GM23338 (cell line): ENCODE measurements at regions not wholly inside any gene's neighbourhood (a gene's known extent, or its start where the extent isn't known, plus 50 kb on each side); places are given as distances from the start of the nearest gene placed in this dataset.

ENCODE experiments used
- ATAC-seq: fragments of 200-7000 bp; cut with Tn5 transposase; 3 replicates; pipeline ENCODE4 v1.9.1; 2020
- DNase-seq: peaks from one replicate; pipeline ENCODE4 v3.0.0-alpha.2; 2015; ENCODE audit warnings: low spot score
- H2AFZ ChIP-seq: fragments of 200-600 bp; sonication (generic); 2 replicates; pipeline ENCODE4 v1.8.0; 2016; ENCODE audit warnings: antibody characterized with exemption, mild to moderate bottlenecking, moderate library complexity
- H3F3A ChIP-seq: fragments of 200-600 bp; sonication (generic); replicated peaks from 2 replicates; pipeline ENCODE4 v1.8.0; 2017; ENCODE audit warnings: antibody characterized with exemption, mixed run types, low read depth
- H3K27ac ChIP-seq: fragments of 200-600 bp; sonication (generic); 2 replicates; pipeline ENCODE4 v1.6.1; 2016; ENCODE audit warnings: low read depth
- H3K27me3 ChIP-seq: fragments of 200-600 bp; sonication (generic); 2 replicates; pipeline ENCODE4 v1.8.0; 2016; ENCODE audit warnings: mild to moderate bottlenecking, mixed run types, moderate library complexity; ENCODE audit not compliant: insufficient read depth
- H3K36me3 ChIP-seq: fragments of 200-600 bp; sonication (generic); 2 replicates; pipeline ENCODE4 v1.8.0; 2016; ENCODE audit warnings: mild to moderate bottlenecking; ENCODE audit not compliant: insufficient read depth
- H3K4me1 ChIP-seq: fragments of 200-600 bp; sonication (generic); 2 replicates; pipeline ENCODE4 v1.8.0; 2016; ENCODE audit warnings: mild to moderate bottlenecking, moderate library complexity; ENCODE audit not compliant: insufficient read depth
- H3K4me2 ChIP-seq: fragments of 200-600 bp; sonication (generic); 2 replicates; pipeline ENCODE4 v1.7.1; 2017; ENCODE audit warnings: mixed run types
- H3K4me3 ChIP-seq: fragments of 200-600 bp; sonication (generic); 2 replicates; pipeline ENCODE4 v1.6.1; 2016; ENCODE audit warnings: mixed run types
- H3K79me2 ChIP-seq: fragments of 200-600 bp; sonication (generic); replicated peaks from 2 replicates; pipeline ENCODE4 v1.8.0; 2017; ENCODE audit warnings: mild to moderate bottlenecking; ENCODE audit not compliant: insufficient read depth
- H3K9me2 ChIP-seq: fragments of 200-600 bp; sonication (generic); 2 replicates; pipeline ENCODE4 v1.8.0; 2017; ENCODE audit not compliant: insufficient read depth
- H4K20me1 ChIP-seq: fragments of 200-600 bp; sonication (generic); replicated peaks from 2 replicates; pipeline ENCODE4 v1.8.0; 2017; ENCODE audit warnings: mild to moderate bottlenecking; ENCODE audit not compliant: insufficient read depth
- H3K27ac Mint-ChIP-seq: 2 replicates; pipeline ENCODE4 v1.8.0; 2020; ENCODE audit warnings: inconsistent platforms, mild to moderate bottlenecking, moderate library complexity, mixed read lengths
- H3K27me3 Mint-ChIP-seq: 3 replicates; pipeline ENCODE4 v1.8.0; 2022; ENCODE audit warnings: low read depth, mild to moderate bottlenecking, moderate library complexity, mixed read lengths, inconsistent platforms; ENCODE audit not compliant: insufficient read depth, poor library complexity
- H3K36me3 Mint-ChIP-seq: 3 replicates; pipeline ENCODE4 v1.8.0; 2021; ENCODE audit warnings: low read depth, mild to moderate bottlenecking, inconsistent platforms, moderate library complexity, mixed read lengths
- H3K4me1 Mint-ChIP-seq: 3 replicates; pipeline ENCODE4 v1.8.0; 2020; ENCODE audit warnings: mild to moderate bottlenecking, inconsistent platforms, mixed read lengths
- H3K4me3 Mint-ChIP-seq: 3 replicates; pipeline ENCODE4 v1.8.0; 2021; ENCODE audit warnings: moderate library complexity, mild to moderate bottlenecking, inconsistent platforms, mixed read lengths
- H3K9me3 Mint-ChIP-seq: 3 replicates; pipeline ENCODE4 v1.8.0; 2020; ENCODE audit warnings: moderate library complexity, mild to moderate bottlenecking, inconsistent platforms, mixed read lengths
- CREB1 ChIP-seq: fragments of 250-450 bp; sonication (Bioruptor Pico); IDR thresholded peaks from 2 replicates; pipeline ENCODE4 v1.5.0; 2020; ENCODE audit warnings: low read depth, mild to moderate bottlenecking, moderate library complexity
- EZH2 ChIP-seq: fragments of 200-600 bp; sonication (generic); IDR thresholded peaks from one replicate; pipeline ENCODE4 v1.8.0; 2017; ENCODE audit warnings: antibody characterized with exemption, mild to moderate bottlenecking, low read depth; ENCODE audit not compliant: unreplicated experiment
- EZH2phosphoT487 ChIP-seq: fragments of 200-600 bp; sonication (generic); IDR thresholded peaks from one replicate; pipeline ENCODE4 v1.8.1; 2018; ENCODE audit warnings: antibody characterized with exemption; ENCODE audit not compliant: unreplicated experiment
- JUNB ChIP-seq: IDR thresholded peaks from one replicate; pipeline ENCODE4 v1.6.1; 2016; ENCODE audit warnings: antibody characterized with exemption; ENCODE audit not compliant: unreplicated experiment
- POLR2AphosphoS5 ChIP-seq: IDR thresholded peaks from 2 replicates; pipeline ENCODE4 v1.6.1; 2016; ENCODE audit warnings: antibody characterized with exemption, low read depth
- STAT1 ChIP-seq: IDR thresholded peaks from one replicate; pipeline ENCODE4 v1.6.1; 2016; ENCODE audit warnings: antibody characterized with exemption; ENCODE audit not compliant: unreplicated experiment
- ZNF114 ChIP-seq: fragments of 250-450 bp; sonication (Bioruptor Pico); IDR thresholded peaks from 2 replicates; pipeline ENCODE4 v1.5.0; 2020; ENCODE audit warnings: mild to moderate bottlenecking, moderate library complexity
- ZNF331 ChIP-seq: fragments of 250-450 bp; sonication (Bioruptor Pico); IDR thresholded peaks from 2 replicates; pipeline ENCODE4 v1.5.0; 2020; ENCODE audit warnings: low read depth, mild to moderate bottlenecking, moderate library complexity
- TF ChIP-seq, protein P1 (sequence below): IDR thresholded peaks from one replicate; pipeline ENCODE4 v1.6.1; 2018; ENCODE audit warnings: antibody characterized with exemption; ENCODE audit not compliant: unreplicated experiment

DNA sequence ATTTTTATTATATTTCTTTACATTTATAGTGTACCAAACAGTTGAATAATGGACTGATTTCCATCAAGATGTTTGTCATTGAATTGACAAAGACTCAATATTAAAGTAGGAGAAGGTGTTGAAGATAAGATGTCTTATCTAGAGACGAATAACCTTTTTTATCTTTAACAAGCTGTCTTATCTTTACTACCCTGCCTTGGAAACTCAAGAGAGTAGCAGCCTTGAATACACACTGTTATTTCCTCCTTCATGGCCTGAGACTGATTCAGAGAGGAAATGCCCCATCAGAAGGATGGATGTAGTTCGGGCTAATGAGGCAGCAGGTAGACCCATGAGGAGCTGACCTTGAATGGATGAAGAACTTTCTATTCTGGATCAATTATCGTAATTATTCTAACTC, 365.1 kb upstream of the SEMA6D start:
- no peaks in the 10 kb centered on the region for H3K27me3 ChIP-seq

DNA sequence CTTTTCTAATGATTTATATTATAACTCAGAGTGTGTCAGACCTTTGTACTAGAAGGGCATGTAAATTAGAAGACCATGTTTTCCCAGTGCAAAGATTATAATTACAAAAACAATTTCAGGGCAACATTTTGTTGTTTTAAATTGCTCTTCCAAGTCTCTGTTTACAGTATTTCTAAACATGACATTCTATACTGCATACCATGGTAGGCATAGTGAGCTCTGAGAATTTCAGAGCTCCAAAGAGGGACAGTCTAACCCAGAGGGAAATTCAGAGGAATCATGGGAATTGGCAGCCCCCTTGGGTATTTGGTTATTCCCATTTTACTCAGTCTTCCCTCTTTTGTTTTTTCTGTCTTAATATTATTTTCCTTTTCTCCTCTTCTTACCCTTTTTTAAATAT, 361.5 kb upstream of the SEMA6D start:
- H3K4me1 ChIP-seq = 0 out of 2 replicates have a peak, but pooled peaks cover 10% of the 10 kb centered on the region
- H3K9me2 ChIP-seq = no peaks in the 10 kb centered on the region
- H3K79me2 ChIP-seq = no peaks in the 10 kb centered on the region
- DNase-seq = no peak
- Mint-ChIP-seq H3K4me1 (0 out of 3 replicates have a peak, but pooled peaks cover 2% of the 10 kb centered on the region), H3K9me3 (no peaks in the 10 kb centered on the region), H3K4me3 (no peak overlapping the region), H3K36me3 (no peaks in the 10 kb centered on the region), H3K27ac (no peak overlapping the region), H3K27me3 (no peaks in the 10 kb centered on the region)
- H3K4me3 ChIP-seq = no peak overlapping the region
- no peaks in the 10 kb centered on the region for H4K20me1 ChIP-seq
- H3K36me3 ChIP-seq = no peaks in the 10 kb centered on the region
- H3F3A ChIP-seq = no peaks in the 10 kb centered on the region
- no peak overlapping the region for H3K27ac ChIP-seq
- H3K27me3 ChIP-seq = no peaks in the 10 kb centered on the region
- ATAC-seq = no peak
- TF ChIP-seq POLR2AphosphoS5 (no peak), JUNB (no peak), ZNF331 (CRISPR knock-in tag) (no peak), STAT1 (no peak), CREB1 (CRISPR knock-in tag) (no peak), EZH2phosphoT487 (no peak), ZNF114 (no peak)
- TF ChIP-seq, protein P1, sequence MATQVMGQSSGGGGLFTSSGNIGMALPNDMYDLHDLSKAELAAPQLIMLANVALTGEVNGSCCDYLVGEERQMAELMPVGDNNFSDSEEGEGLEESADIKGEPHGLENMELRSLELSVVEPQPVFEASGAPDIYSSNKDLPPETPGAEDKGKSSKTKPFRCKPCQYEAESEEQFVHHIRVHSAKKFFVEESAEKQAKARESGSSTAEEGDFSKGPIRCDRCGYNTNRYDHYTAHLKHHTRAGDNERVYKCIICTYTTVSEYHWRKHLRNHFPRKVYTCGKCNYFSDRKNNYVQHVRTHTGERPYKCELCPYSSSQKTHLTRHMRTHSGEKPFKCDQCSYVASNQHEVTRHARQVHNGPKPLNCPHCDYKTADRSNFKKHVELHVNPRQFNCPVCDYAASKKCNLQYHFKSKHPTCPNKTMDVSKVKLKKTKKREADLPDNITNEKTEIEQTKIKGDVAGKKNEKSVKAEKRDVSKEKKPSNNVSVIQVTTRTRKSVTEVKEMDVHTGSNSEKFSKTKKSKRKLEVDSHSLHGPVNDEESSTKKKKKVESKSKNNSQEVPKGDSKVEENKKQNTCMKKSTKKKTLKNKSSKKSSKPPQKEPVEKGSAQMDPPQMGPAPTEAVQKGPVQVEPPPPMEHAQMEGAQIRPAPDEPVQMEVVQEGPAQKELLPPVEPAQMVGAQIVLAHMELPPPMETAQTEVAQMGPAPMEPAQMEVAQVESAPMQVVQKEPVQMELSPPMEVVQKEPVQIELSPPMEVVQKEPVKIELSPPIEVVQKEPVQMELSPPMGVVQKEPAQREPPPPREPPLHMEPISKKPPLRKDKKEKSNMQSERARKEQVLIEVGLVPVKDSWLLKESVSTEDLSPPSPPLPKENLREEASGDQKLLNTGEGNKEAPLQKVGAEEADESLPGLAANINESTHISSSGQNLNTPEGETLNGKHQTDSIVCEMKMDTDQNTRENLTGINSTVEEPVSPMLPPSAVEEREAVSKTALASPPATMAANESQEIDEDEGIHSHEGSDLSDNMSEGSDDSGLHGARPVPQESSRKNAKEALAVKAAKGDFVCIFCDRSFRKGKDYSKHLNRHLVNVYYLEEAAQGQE = no peak
- no peak overlapping the region for H3K4me2 ChIP-seq
- no peak overlapping the region for H2AFZ ChIP-seq

More for the DNA sequence above, 365.1 kb upstream of the SEMA6D start:
- DNase-seq (no peak), ATAC-seq (no peak)
- TF ChIP-seq EZH2 = no peak
- no peak overlapping the region for H3K4me3 Mint-ChIP-seq
- no peaks in the 10 kb centered on the region for H3F3A ChIP-seq
- no peak overlapping the region for H3K27ac ChIP-seq
- 0 out of 3 replicates have a peak, but pooled peaks cover 2% of the 10 kb centered on the region for H3K4me1 Mint-ChIP-seq
- no peaks in the 10 kb centered on the region for H3K79me2 ChIP-seq
- no peak overlapping the region for H2AFZ ChIP-seq
- no peaks in the 10 kb centered on the region for H3K36me3 Mint-ChIP-seq
- H3K27me3 Mint-ChIP-seq = no peaks in the 10 kb centered on the region
- H3K27ac Mint-ChIP-seq = no peak overlapping the region
- H3K4me1 ChIP-seq = 0 out of 2 replicates have a peak, but pooled peaks cover 10% of the 10 kb centered on the region
- H4K20me1 ChIP-seq = no peaks in the 10 kb centered on the region
- H3K36me3 ChIP-seq = no peaks in the 10 kb centered on the region
- H3K9me2 ChIP-seq = no peaks in the 10 kb centered on the region
- no peak overlapping the region for H3K4me3 ChIP-seq
- H3K4me2 ChIP-seq = no peak overlapping the region
- no peaks in the 10 kb centered on the region for H3K9me3 Mint-ChIP-seq
